ENCODE measurements at regions not wholly inside any gene's neighbourhood (a gene's known extent, or its start where the extent isn't known, plus 50 kb on each side); places are given as distances from the start of the nearest gene placed in this dataset.

DNA sequence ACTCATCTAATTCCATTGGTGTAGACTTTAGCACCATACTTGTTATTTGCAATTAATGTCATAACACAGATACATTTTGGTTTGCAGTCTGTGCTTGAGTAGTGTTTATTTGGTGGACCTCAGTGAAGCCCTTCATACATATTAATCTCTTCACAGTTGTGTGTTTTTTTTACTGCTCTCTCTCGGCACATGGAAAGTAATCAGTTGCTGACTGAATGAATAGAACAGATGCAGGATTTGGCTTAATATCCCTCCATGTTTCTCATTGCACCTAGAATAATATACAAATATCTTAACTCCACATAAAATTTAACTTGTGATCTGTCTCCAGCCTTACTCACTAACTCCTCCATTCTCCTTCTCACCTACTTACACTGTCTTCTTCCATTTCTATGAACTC lies 319.1 kb downstream of the DMRT2 start:
- TF ChIP-seq, protein P1, sequence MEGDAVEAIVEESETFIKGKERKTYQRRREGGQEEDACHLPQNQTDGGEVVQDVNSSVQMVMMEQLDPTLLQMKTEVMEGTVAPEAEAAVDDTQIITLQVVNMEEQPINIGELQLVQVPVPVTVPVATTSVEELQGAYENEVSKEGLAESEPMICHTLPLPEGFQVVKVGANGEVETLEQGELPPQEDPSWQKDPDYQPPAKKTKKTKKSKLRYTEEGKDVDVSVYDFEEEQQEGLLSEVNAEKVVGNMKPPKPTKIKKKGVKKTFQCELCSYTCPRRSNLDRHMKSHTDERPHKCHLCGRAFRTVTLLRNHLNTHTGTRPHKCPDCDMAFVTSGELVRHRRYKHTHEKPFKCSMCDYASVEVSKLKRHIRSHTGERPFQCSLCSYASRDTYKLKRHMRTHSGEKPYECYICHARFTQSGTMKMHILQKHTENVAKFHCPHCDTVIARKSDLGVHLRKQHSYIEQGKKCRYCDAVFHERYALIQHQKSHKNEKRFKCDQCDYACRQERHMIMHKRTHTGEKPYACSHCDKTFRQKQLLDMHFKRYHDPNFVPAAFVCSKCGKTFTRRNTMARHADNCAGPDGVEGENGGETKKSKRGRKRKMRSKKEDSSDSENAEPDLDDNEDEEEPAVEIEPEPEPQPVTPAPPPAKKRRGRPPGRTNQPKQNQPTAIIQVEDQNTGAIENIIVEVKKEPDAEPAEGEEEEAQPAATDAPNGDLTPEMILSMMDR (IDR thresholded peaks at IDR 0.05; ENCODE audit: poor library complexity) = no peak
- TF ChIP-seq EZH2 (IDR thresholded peaks at IDR 0.05; ENCODE audit: borderline replicate concordance) (no peak), EZH2phosphoT487 (IDR thresholded peaks at IDR 0.05; ENCODE audit: low read depth, severe bottlenecking, unreplicated experiment) (no peak)

Measured in hepatocyte (in vitro differentiated cells).